Thymus (tissue), 11 donors: ENCODE measurements at regions not wholly inside any gene's neighbourhood (a gene's known extent, or its start where the extent isn't known, plus 50 kb on each side); places are given as distances from the start of the nearest gene placed in this dataset.

Experiments
- DNase-seq, 9 donors: peaks; one replicate each; pipeline ENCODE4 v3.0.0-alpha.2; 2013; ENCODE audit warnings: low spot score in 9 of 9, low read depth in 6 of 9, missing footprints in 1 of 9
- H3K27ac ChIP-seq, 2 donors: one replicate each; pipeline ENCODE4 v1.5.1; 2013; ENCODE audit warnings: control low read depth in 1 of 2, low read depth in 1 of 2, low read length in 1 of 2, mild to moderate bottlenecking in 1 of 2, moderate library complexity in 1 of 2
- H3K27me3 ChIP-seq, 2 donors: one replicate each; pipeline ENCODE4 v1.5.1; 2013; ENCODE audit warnings: low read length in 1 of 2; ENCODE audit not compliant: control insufficient read depth in 2 of 2, insufficient read depth in 1 of 2
- H3K36me3 ChIP-seq, 2 donors: one replicate each; pipeline ENCODE4 v1.5.1; 2013; ENCODE audit warnings: low read length in 1 of 2, mild to moderate bottlenecking in 1 of 2, moderate library complexity in 1 of 2; ENCODE audit not compliant: control insufficient read depth in 2 of 2, insufficient read depth in 2 of 2
- H3K4me1 ChIP-seq, 2 donors: one replicate each; pipeline ENCODE4 v1.5.1; 2013; ENCODE audit warnings: low read length in 2 of 2; ENCODE audit not compliant: control insufficient read depth in 2 of 2, insufficient read depth in 2 of 2
- H3K4me3 ChIP-seq, 2 donors: one replicate each; pipeline ENCODE4 v1.5.1; 2013; ENCODE audit warnings: low read length in 2 of 2, control low read depth in 1 of 2, mild to moderate bottlenecking in 1 of 2
- H3K9me3 ChIP-seq, 2 donors: one replicate each; pipeline ENCODE4 v1.5.1; 2013; ENCODE audit warnings: low read length in 1 of 2, mild to moderate bottlenecking in 1 of 2; ENCODE audit not compliant: control insufficient read depth in 2 of 2, insufficient read depth in 1 of 2
- WGBS: extraction: QIAGEN DNeasy Blood & Tissue Kit; methylation state at CpG from one replicate; pipeline ENCODE4 v1.1.7; 2013; 5-methylcytosine and 5-hydroxymethylcytosine counted together
- donor health status: healthy.

DNA sequence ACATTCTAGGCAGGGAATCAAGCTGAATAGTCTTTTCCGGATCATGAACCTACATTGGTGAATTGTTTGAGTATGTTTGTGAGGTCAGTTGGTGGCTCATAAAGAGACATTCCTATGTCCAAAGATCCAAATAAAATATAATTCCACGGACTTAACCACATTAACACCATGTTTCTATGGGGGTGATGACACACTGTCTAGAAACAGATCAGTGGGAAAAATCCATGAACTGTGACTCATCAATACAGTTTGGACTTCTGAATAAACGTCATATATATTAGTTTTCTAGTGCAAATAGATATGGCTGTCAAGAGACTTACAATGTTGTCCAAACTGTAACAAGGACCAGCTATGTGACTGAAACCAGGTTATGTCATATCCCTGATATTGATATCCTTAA, 509.9 kb upstream of the TYRP1 start:
- Histone ChIP-seq H3K27me3 (no peaks in the 10 kb centered on the region), H3K4me1 (no peaks in the 10 kb centered on the region), H3K27ac (no peak overlapping the region), H3K4me3 (no peak overlapping the region), H3K9me3 (no peaks in the 10 kb centered on the region), H3K36me3 (no peaks in the 10 kb centered on the region)
- DNase-seq = no peak
- WGBS = 84% methylated on average over 3 of the region's 3 CpGs

DNA sequence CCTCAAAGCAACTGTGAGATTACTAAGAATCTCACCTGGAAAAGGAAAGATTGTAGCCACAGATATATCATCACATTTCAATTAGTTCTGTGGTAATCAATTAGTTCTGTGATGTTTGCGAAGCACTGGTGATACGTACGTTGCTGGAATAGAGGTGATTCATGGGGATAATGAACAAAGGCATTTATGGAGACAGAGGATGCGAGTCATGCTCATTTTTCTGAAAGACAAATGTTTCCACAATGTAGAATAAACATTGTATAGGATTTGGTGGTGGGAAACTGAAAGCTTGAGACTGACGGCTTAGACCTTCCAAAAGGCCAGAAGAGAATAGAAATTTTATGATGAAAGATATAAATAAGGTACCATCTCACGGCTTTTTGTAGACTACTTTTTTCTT, 507.3 kb upstream of the TYRP1 start:
- Histone ChIP-seq H3K27me3 (no peaks in the 10 kb centered on the region), H3K36me3 (no peaks in the 10 kb centered on the region), H3K27ac (no peak overlapping the region), H3K4me3 (no peak overlapping the region), H3K4me1 (no peaks in the 10 kb centered on the region), H3K9me3 (no peaks in the 10 kb centered on the region)
- no peak for DNase-seq
- 73% methylated on average over 6 of the region's 6 CpGs for WGBS

DNA sequence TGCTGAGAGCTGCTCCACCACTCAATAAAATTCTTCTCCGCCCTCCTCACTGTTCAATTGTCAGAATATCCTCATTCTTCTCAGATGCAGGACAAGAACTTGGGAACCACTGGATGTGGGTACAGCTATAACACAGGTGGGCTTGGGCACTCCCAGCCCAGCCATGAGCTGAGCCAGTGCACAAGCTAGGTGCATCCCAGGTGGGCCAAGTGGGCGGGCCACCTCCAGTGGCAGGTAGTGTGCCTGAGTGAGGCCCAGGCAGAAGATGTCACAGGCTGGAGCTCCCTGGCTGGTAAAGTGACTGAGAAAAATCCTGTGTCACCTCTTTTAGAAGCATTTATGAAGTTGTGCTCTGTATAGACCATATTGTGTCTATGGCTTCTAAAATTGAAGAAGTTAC, 501.6 kb upstream of the TYRP1 start:
- H3K27ac ChIP-seq = no peak overlapping the region
- H3K9me3 ChIP-seq = peaks cover 0 to 3% of the 10 kb centered on the region in 2 donors
- WGBS = 91% methylated on average over 2 of the region's 2 CpGs
- no peaks in the 10 kb centered on the region for H3K4me1 ChIP-seq
- no peak overlapping the region for H3K4me3 ChIP-seq
- H3K36me3 ChIP-seq = no peaks in the 10 kb centered on the region
- no peak for DNase-seq
- H3K27me3 ChIP-seq = no peaks in the 10 kb centered on the region

DNA sequence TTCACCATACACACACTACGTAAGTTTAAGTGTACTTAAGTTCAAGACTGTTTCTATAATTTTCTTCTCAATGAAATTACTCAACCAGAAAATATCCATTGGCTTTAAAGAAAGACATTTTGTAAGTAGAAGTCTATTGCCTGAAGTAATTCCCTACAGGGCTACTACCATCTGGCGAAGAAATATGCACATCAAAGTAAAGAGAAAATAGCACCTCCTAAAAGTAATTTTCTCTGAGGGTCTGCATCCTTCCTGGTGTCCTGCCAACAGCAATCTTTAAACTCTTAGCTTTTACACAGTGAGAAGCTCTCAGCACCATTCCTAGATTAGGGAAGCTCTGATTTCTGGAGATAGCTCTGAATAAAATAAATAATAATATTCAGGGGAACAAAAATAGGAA, 498.5 kb upstream of the TYRP1 start:
- Histone ChIP-seq H3K4me1 (no peaks in the 10 kb centered on the region), H3K27me3 (no peaks in the 10 kb centered on the region), H3K27ac (no peak overlapping the region), H3K9me3 (peaks cover 0 to 3% of the 10 kb centered on the region in 2 donors), H3K36me3 (no peaks in the 10 kb centered on the region), H3K4me3 (no peak overlapping the region)
- no peak for DNase-seq
- 93% methylated on average over 2 of the region's 2 CpGs for WGBS

DNA sequence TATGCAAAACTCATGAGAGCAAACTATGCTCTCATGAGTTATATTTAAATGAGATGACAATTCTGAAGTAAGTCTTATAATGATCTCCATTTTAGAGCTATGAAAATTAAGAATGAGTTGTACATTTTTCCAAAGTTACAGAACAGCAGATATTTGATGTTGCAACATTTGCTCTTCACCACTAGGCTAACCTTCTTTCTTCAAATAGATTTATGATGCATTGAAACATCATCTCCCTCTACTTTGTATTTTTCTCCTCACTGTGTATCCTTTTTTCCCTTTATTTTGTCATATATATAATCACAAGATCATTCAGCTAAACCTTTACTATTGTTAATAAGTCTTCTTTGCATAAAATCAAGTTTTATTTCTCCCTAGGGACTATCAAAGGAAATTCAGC, 497.7 kb upstream of the TYRP1 start:
- Histone ChIP-seq H3K4me1 (no peaks in the 10 kb centered on the region), H3K27me3 (no peaks in the 10 kb centered on the region), H3K36me3 (no peaks in the 10 kb centered on the region), H3K9me3 (peaks cover 0 to 3% of the 10 kb centered on the region in 2 donors), H3K4me3 (no peak overlapping the region), H3K27ac (no peak overlapping the region)
- DNase-seq = no peak

DNA sequence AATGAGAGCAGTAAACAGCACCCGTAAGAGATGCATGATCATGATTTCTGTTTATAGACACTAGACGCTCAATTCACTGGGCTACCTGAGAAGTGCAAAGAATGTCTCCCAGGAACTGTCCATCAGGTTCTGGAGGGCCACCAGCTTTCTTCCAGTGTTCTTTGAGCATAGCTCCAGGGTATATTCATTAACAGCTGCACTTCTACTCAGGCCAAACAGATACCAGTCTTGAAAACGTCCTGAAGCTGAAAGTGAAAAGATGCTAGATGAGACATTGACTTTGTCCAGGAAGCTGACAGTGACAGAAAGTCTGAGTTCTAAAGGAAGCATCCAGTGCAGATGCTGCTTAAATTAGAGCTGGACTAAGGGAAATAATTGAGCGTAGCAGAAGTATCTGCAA, 488.7 kb upstream of the TYRP1 start:
- WGBS = 75% methylated on average over 4 of the region's 4 CpGs
- Histone ChIP-seq H3K27ac (no peak overlapping the region), H3K36me3 (no peaks in the 10 kb centered on the region), H3K9me3 (no peaks in the 10 kb centered on the region), H3K4me1 (no peaks in the 10 kb centered on the region), H3K4me3 (no peak overlapping the region), H3K27me3 (no peaks in the 10 kb centered on the region)
- no peak for DNase-seq

DNA sequence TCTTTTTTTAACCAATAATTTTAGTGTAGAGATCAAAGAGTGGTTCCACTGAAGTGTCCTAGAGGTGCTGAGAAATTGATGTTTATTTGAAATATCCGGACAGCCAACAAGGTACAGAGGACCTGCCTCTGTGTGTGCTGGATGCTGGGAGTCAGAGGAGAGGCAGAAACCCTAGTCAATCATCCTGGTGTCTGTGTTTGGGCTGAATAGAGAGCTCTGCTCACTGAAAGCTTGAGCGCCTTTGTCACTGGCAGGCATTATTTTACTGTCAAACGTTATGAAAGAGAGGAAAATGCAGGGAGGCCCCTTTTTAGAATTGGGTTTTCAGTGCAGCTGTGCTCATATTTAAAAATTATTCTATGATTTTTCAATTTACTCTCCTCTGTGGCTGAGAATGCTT, 480.3 kb upstream of the TYRP1 start:
- Histone ChIP-seq H3K9me3 (no peaks in the 10 kb centered on the region), H3K36me3 (no peaks in the 10 kb centered on the region), H3K4me3 (no peak overlapping the region), H3K27me3 (no peaks in the 10 kb centered on the region), H3K4me1 (no peaks in the 10 kb centered on the region), H3K27ac (no peak overlapping the region)
- WGBS = 62% methylated on average over 3 of the region's 3 CpGs
- DNase-seq = no peak

DNA sequence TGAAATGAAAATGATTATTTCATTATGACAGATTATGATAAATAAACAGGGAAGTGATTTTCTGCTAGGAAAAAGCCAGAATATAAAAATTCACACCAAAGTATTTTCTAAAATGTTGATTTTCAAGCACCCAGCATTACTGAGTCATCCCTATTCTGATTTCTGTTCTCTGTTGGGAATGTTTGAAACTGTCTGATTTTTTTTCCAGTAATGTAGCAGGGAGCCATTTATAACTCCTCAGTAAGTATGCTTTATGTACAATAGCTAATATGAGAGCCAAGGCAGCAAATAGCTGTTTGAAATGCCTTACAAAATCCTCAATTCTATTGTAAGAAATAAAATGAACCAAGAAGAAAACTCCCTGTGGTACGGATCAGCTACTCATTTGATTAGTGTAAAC, 471.7 kb upstream of the TYRP1 start:
- Histone ChIP-seq H3K36me3 (no peaks in the 10 kb centered on the region), H3K9me3 (no peaks in the 10 kb centered on the region), H3K4me1 (no peaks in the 10 kb centered on the region), H3K27ac (no peak overlapping the region), H3K4me3 (no peak overlapping the region), H3K27me3 (no peaks in the 10 kb centered on the region)
- 87% methylated on average over 1 of the region's 1 CpG for WGBS
- DNase-seq = no peak

DNA sequence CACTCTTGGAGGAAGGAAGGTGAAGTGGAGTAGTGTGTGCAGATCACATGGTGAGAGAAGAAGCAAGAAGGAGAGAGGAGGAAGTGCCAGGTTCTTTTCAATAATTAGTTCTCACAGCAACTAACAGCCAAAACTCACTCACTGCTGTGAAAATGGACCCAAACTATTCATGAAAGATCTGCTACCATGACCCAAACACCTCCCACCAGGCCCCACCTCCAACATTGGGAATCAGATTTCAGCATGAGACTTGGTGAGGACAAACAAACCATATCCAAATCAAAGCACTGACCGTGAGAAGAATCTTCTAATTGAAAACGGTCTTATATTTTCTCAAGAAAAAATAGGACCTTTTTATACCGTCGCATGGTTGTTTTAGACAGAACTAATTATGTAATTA, 468.7 kb upstream of the TYRP1 start:
- Histone ChIP-seq H3K4me1 (no peaks in the 10 kb centered on the region), H3K4me3 (no peak overlapping the region), H3K36me3 (no peaks in the 10 kb centered on the region), H3K27me3 (no peaks in the 10 kb centered on the region), H3K9me3 (no peaks in the 10 kb centered on the region), H3K27ac (no peak overlapping the region)
- no peak for DNase-seq
- WGBS = 69% methylated on average over 4 of the region's 4 CpGs

DNA sequence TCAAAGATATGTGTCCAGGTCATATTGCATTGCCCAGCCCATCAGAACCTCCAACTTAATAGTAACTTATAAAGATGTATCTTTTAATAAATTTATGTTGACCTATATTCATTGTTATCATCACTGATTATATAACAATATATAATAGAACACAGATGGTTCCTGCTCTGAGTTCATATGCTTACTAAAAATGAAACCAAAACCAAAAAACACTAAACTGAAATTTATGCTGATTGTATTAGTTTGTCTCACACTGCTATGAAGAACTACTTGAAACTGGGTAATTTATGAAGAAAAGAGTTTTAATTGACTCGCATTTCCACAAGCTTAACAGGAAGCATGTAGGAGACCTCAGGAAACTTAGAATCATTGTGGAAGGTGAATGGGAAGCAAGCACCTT, 462.5 kb upstream of the TYRP1 start:
- Histone ChIP-seq H3K36me3 (no peaks in the 10 kb centered on the region), H3K4me3 (no peak overlapping the region), H3K27ac (no peak overlapping the region), H3K27me3 (no peaks in the 10 kb centered on the region), H3K9me3 (peaks cover 0 to 4% of the 10 kb centered on the region in 2 donors), H3K4me1 (no peaks in the 10 kb centered on the region)
- no peak for DNase-seq
- WGBS = 80% methylated on average over 1 of the region's 1 CpG
